ENCODE measurements at regions not wholly inside any gene's neighbourhood (a gene's known extent, or its start where the extent isn't known, plus 50 kb on each side); places are given as distances from the start of the nearest gene placed in this dataset.

GRCh38 chr1:228811712-228812305, 76.5 kb downstream of the RHOU start:
- Histone ChIP-seq H3K36me3 (ENCODE audit: control insufficient read depth in 4 of 4, insufficient read depth in 4 of 4, low read length in 3 of 4) (no peaks in the 10 kb centered on the region), H3K9me3 (ENCODE audit: control extremely low read depth in 1 of 5, control insufficient read depth in 4 of 5, insufficient read depth in 2 of 5, low read depth in 1 of 5, low read length in 4 of 5) (no peaks in the 10 kb centered on the region), H3K4me1 (ENCODE audit: control extremely low read depth in 1 of 4, control insufficient read depth in 4 of 4, insufficient read depth in 4 of 4, low read length in 3 of 4) (peaks cover 0 to 3% (median 2%) of the 10 kb centered on the region in 4 experiments), H3K4me3 (ENCODE audit: control insufficient read depth in 1 of 7, extremely low read depth in 1 of 7, insufficient read depth in 4 of 7, low read depth in 2 of 7, low read length in 6 of 7) (no peak overlapping the region), H3K27me3 (replicated peaks in 2 of 5; ENCODE audit: control insufficient read depth in 4 of 5, insufficient read depth in 5 of 5, low read length in 4 of 5) (no peaks in the 10 kb centered on the region), H3K27ac (ENCODE audit: insufficient read depth in 1 of 2, low read depth in 1 of 2, low read length in 2 of 2, poor library complexity in 1 of 2, severe bottlenecking in 2 of 2) (no peak overlapping the region)
- no peak for DNase-seq
- WGBS (ENCODE audit: insufficient coverage): 97% methylated on average over 8 of the region's 11 CpGs
- POLR2A ChIA-PET: no interaction called here
- CTCF ChIA-PET: no interaction called here

- Histone ChIP-seq H3K27ac (ENCODE audit: insufficient read depth in 1 of 2, low read depth in 1 of 2, low read length in 2 of 2, poor library complexity in 1 of 2, severe bottlenecking in 2 of 2) (no peak overlapping the region), H3K4me3 (ENCODE audit: control insufficient read depth in 1 of 7, extremely low read depth in 1 of 7, insufficient read depth in 4 of 7, low read depth in 2 of 7, low read length in 6 of 7) (no peak overlapping the region), H3K9me3 (ENCODE audit: control extremely low read depth in 1 of 5, control insufficient read depth in 4 of 5, insufficient read depth in 2 of 5, low read depth in 1 of 5, low read length in 4 of 5) (no peaks in the 10 kb centered on the region), H3K4me1 (ENCODE audit: control extremely low read depth in 1 of 4, control insufficient read depth in 4 of 4, insufficient read depth in 4 of 4, low read length in 3 of 4) (peaks cover 0 to 3% (median 2%) of the 10 kb centered on the region in 4 experiments), H3K27me3 (replicated peaks in 2 of 5; ENCODE audit: control insufficient read depth in 4 of 5, insufficient read depth in 5 of 5, low read length in 4 of 5) (no peaks in the 10 kb centered on the region), H3K36me3 (ENCODE audit: control insufficient read depth in 4 of 4, insufficient read depth in 4 of 4, low read length in 3 of 4) (no peaks in the 10 kb centered on the region)
- ChIA-PET POLR2A (no interaction called here), CTCF (no interaction called here)
- no peak for DNase-seq
Observed at GRCh38 chr1:228812961-228813360, 77.7 kb downstream of the RHOU start.

GRCh38 chr1:228814176-228814575, 78.9 kb downstream of the RHOU start:
- no peaks in the 10 kb centered on the region for H3K9me3 ChIP-seq (ENCODE audit: control extremely low read depth in 1 of 5, control insufficient read depth in 4 of 5, insufficient read depth in 2 of 5, low read depth in 1 of 5, low read length in 4 of 5)
- peaks cover 0 to 3% (median 2%) of the 10 kb centered on the region in 4 experiments for H3K4me1 ChIP-seq (ENCODE audit: control extremely low read depth in 1 of 4, control insufficient read depth in 4 of 4, insufficient read depth in 4 of 4, low read length in 3 of 4)
- no peaks in the 10 kb centered on the region for H3K27me3 ChIP-seq (replicated peaks in 2 of 5; ENCODE audit: control insufficient read depth in 4 of 5, insufficient read depth in 5 of 5, low read length in 4 of 5)
- ChIA-PET POLR2A (no interaction called here), CTCF (no interaction called here)
- H3K27ac ChIP-seq (ENCODE audit: insufficient read depth in 1 of 2, low read depth in 1 of 2, low read length in 2 of 2, poor library complexity in 1 of 2, severe bottlenecking in 2 of 2): no peak overlapping the region
- no peak for DNase-seq
- H3K4me3 ChIP-seq (ENCODE audit: control insufficient read depth in 1 of 7, extremely low read depth in 1 of 7, insufficient read depth in 4 of 7, low read depth in 2 of 7, low read length in 6 of 7): no peak overlapping the region
- no peaks in the 10 kb centered on the region for H3K36me3 ChIP-seq (ENCODE audit: control insufficient read depth in 4 of 4, insufficient read depth in 4 of 4, low read length in 3 of 4)
- 79% methylated on average over 3 of the region's 4 CpGs for WGBS (ENCODE audit: insufficient coverage)

GRCh38 chr1:228818296-228818695, 83.0 kb downstream of the RHOU start:
- WGBS (ENCODE audit: insufficient coverage): 93% methylated on average over 7 of the region's 7 CpGs
- H3K4me3 ChIP-seq (ENCODE audit: control insufficient read depth in 1 of 7, extremely low read depth in 1 of 7, insufficient read depth in 4 of 7, low read depth in 2 of 7, low read length in 6 of 7): no peak overlapping the region
- no peaks in the 10 kb centered on the region for H3K9me3 ChIP-seq (ENCODE audit: control extremely low read depth in 1 of 5, control insufficient read depth in 4 of 5, insufficient read depth in 2 of 5, low read depth in 1 of 5, low read length in 4 of 5)
- H3K4me1 ChIP-seq (ENCODE audit: control extremely low read depth in 1 of 4, control insufficient read depth in 4 of 4, insufficient read depth in 4 of 4, low read length in 3 of 4): no peaks in the 10 kb centered on the region
- no peak overlapping the region for H3K27ac ChIP-seq (ENCODE audit: insufficient read depth in 1 of 2, low read depth in 1 of 2, low read length in 2 of 2, poor library complexity in 1 of 2, severe bottlenecking in 2 of 2)
- DNase-seq: no peak
- H3K36me3 ChIP-seq (ENCODE audit: control insufficient read depth in 4 of 4, insufficient read depth in 4 of 4, low read length in 3 of 4): no peaks in the 10 kb centered on the region
- POLR2A ChIA-PET: no interaction called here
- peaks cover 0 to 4% (median 0%) of the 10 kb centered on the region in 5 experiments for H3K27me3 ChIP-seq (replicated peaks in 2 of 5; ENCODE audit: control insufficient read depth in 4 of 5, insufficient read depth in 5 of 5, low read length in 4 of 5)
- CTCF ChIA-PET: interaction anchor here (1.1 kb wide), 1 partner anchor 9 kb away, joined by 3 read pairs; no protein-coding TSS in a partner anchor

- ChIA-PET POLR2A (no interaction called here), CTCF (no interaction called here)
- Histone ChIP-seq H3K4me1 (ENCODE audit: control extremely low read depth in 1 of 4, control insufficient read depth in 4 of 4, insufficient read depth in 4 of 4, low read length in 3 of 4) (no peaks in the 10 kb centered on the region), H3K27me3 (replicated peaks in 2 of 5; ENCODE audit: control insufficient read depth in 4 of 5, insufficient read depth in 5 of 5, low read length in 4 of 5) (peaks cover 0 to 4% (median 0%) of the 10 kb centered on the region in 5 experiments), H3K27ac (ENCODE audit: insufficient read depth in 1 of 2, low read depth in 1 of 2, low read length in 2 of 2, poor library complexity in 1 of 2, severe bottlenecking in 2 of 2) (no peak overlapping the region), H3K9me3 (ENCODE audit: control extremely low read depth in 1 of 5, control insufficient read depth in 4 of 5, insufficient read depth in 2 of 5, low read depth in 1 of 5, low read length in 4 of 5) (no peaks in the 10 kb centered on the region), H3K36me3 (ENCODE audit: control insufficient read depth in 4 of 4, insufficient read depth in 4 of 4, low read length in 3 of 4) (no peaks in the 10 kb centered on the region), H3K4me3 (ENCODE audit: control insufficient read depth in 1 of 7, extremely low read depth in 1 of 7, insufficient read depth in 4 of 7, low read depth in 2 of 7, low read length in 6 of 7) (no peak overlapping the region)
- 100% methylated on average over 3 of the region's 6 CpGs for WGBS (ENCODE audit: insufficient coverage)
- no peak for DNase-seq
Observed at GRCh38 chr1:228818928-228819630, 83.8 kb downstream of the RHOU start.

- Histone ChIP-seq H3K27me3 (replicated peaks in 2 of 5; ENCODE audit: control insufficient read depth in 4 of 5, insufficient read depth in 5 of 5, low read length in 4 of 5) (peaks cover 0 to 6% (median 0%) of the 10 kb centered on the region in 5 experiments), H3K4me1 (ENCODE audit: control extremely low read depth in 1 of 4, control insufficient read depth in 4 of 4, insufficient read depth in 4 of 4, low read length in 3 of 4) (peaks cover 0 to 4% (median 1%) of the 10 kb centered on the region in 4 experiments), H3K27ac (ENCODE audit: insufficient read depth in 1 of 2, low read depth in 1 of 2, low read length in 2 of 2, poor library complexity in 1 of 2, severe bottlenecking in 2 of 2) (no peak overlapping the region), H3K9me3 (ENCODE audit: control extremely low read depth in 1 of 5, control insufficient read depth in 4 of 5, insufficient read depth in 2 of 5, low read depth in 1 of 5, low read length in 4 of 5) (no peaks in the 10 kb centered on the region), H3K4me3 (ENCODE audit: control insufficient read depth in 1 of 7, extremely low read depth in 1 of 7, insufficient read depth in 4 of 7, low read depth in 2 of 7, low read length in 6 of 7) (no peak overlapping the region), H3K36me3 (ENCODE audit: control insufficient read depth in 4 of 4, insufficient read depth in 4 of 4, low read length in 3 of 4) (no peaks in the 10 kb centered on the region)
- CTCF ChIA-PET: no interaction called here
- WGBS (ENCODE audit: insufficient coverage): 100% methylated on average over 1 of the region's 2 CpGs
- POLR2A ChIA-PET: no interaction called here
- no peak for DNase-seq
Observed at GRCh38 chr1:228821252-228821651, 86.0 kb downstream of the RHOU start.

- H3K4me1 ChIP-seq (ENCODE audit: control extremely low read depth in 1 of 4, control insufficient read depth in 4 of 4, insufficient read depth in 4 of 4, low read length in 3 of 4): peaks cover 0 to 12% (median 7%) of the 10 kb centered on the region in 4 experiments
- POLR2A ChIA-PET: no interaction called here
- no peaks in the 10 kb centered on the region for H3K36me3 ChIP-seq (ENCODE audit: control insufficient read depth in 4 of 4, insufficient read depth in 4 of 4, low read length in 3 of 4)
- H3K27ac ChIP-seq (ENCODE audit: insufficient read depth in 1 of 2, low read depth in 1 of 2, low read length in 2 of 2, poor library complexity in 1 of 2, severe bottlenecking in 2 of 2): no peak overlapping the region
- no peaks in the 10 kb centered on the region for H3K9me3 ChIP-seq (ENCODE audit: control extremely low read depth in 1 of 5, control insufficient read depth in 4 of 5, insufficient read depth in 2 of 5, low read depth in 1 of 5, low read length in 4 of 5)
- peaks cover 0 to 13% (median 0%) of the 10 kb centered on the region in 5 experiments for H3K27me3 ChIP-seq (replicated peaks in 2 of 5; ENCODE audit: control insufficient read depth in 4 of 5, insufficient read depth in 5 of 5, low read length in 4 of 5)
- no peak overlapping the region for H3K4me3 ChIP-seq (ENCODE audit: control insufficient read depth in 1 of 7, extremely low read depth in 1 of 7, insufficient read depth in 4 of 7, low read depth in 2 of 7, low read length in 6 of 7)
- CTCF ChIA-PET: interaction anchor here (0.6 kb wide), 1 partner anchor 12 kb away, joined by 3 read pairs; no protein-coding TSS in a partner anchor
- DNase-seq: no peak
- WGBS (ENCODE audit: insufficient coverage): 80% methylated on average over 1 of the region's 3 CpGs
Observed at GRCh38 chr1:228823200-228823599, 87.9 kb downstream of the RHOU start.
